ENCODE measurements at regions not wholly inside any gene's neighbourhood (a gene's known extent, or its start where the extent isn't known, plus 50 kb on each side); places are given as distances from the start of the nearest gene placed in this dataset.
"Not testable (repeated sequence)": the region's sequence is repeated elsewhere in the genome, so short reads cannot be mapped to it uniquely, and the experiment has no call there.

DNA sequence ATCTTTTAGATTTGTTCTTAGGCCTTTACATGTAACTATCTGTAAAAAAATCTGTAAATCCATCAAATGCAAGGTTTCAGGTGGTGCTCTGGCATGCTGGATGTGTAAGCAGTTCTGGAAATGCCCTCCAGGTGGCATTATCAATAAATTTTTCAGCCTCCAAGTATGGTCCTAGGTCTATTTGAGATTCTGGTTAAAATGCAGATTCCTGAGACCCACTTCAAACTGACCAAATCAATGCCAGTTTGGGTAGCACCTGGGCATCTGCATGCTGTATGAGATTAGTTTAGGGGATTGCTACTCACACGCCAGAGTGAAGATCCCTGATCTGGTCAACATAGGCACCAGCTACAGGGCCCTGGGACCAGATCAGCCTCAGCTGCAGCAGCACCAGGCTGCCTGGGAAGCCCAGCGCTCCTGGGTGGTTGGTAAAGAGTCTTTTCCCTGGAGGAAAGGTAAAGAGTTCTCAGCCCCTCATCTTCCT is 507.3 kb upstream of the CITED2 start:
- Histone ChIP-seq H3K27me3 (ENCODE audit: control insufficient read depth in 1 of 2, insufficient read depth in 2 of 2, low read length in 1 of 2) (no peaks in the 10 kb centered on the region), H3K9me3 (ENCODE audit: control insufficient read depth, low read length) (no peaks in the 10 kb centered on the region), H3K36me3 (ENCODE audit: control insufficient read depth in 1 of 2, insufficient read depth in 2 of 2, low read length in 1 of 2) (no peaks in the 10 kb centered on the region), H3K4me3 (ENCODE audit: low read length in 2 of 2) (no peak overlapping the region), H3K27ac (ENCODE audit: low read depth in 1 of 2, low read length in 2 of 2) (peak overlapping the region in 1 of 2 donors; percentile 66), H3K4me1 (ENCODE audit: control insufficient read depth in 1 of 2, insufficient read depth in 2 of 2, low read length in 2 of 2) (peaks cover 3 to 4% of the 10 kb centered on the region in 2 donors)
- WGBS, 2 donors, result 89 to 90% methylated on average over 2 of the region's 2 CpGs
- intact Hi-C loops (cut with DNase I), result loop anchor here in 1 of 2 donors (10.0 kb wide), 2 partner anchors 103 to 507 kb away; partner anchors contain the start of gene CITED2
- DNase-seq (no peak), ATAC-seq (ENCODE audit: low FRiP score) (peak; percentile 62)

DNA sequence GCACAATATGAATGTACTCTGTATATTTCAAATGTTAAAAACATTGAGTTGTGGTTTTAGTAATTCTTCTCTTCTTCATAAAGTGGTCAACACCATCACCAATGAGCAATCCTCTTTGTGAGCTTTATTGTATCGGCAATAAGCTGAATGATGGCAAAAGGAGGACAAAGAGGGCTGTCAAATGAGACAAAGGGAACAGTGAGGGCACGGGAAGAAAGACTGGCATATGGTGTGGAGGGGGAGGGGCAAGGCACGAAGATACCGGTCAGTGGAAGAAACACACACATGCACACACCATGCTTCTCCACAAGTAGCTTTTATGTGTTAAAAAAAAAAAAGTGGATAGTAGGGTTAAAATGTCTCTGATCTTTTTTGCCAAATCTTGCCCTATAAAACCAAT is 506.8 kb upstream of the CITED2 start:
- 86 to 89% methylated on average over 4 of the region's 4 CpGs for WGBS, 2 donors
- intact Hi-C loops (cut with DNase I), result loop anchor here in 1 of 2 donors (10.0 kb wide), 2 partner anchors 104 to 506 kb away; partner anchors contain the start of gene CITED2
- H3K4me1 ChIP-seq (ENCODE audit: control insufficient read depth in 1 of 2, insufficient read depth in 2 of 2, low read length in 2 of 2), result peaks cover 3 to 4% of the 10 kb centered on the region in 2 donors
- no peak for DNase-seq
- no peaks in the 10 kb centered on the region for H3K9me3 ChIP-seq (ENCODE audit: control insufficient read depth, low read length)
- H3K36me3 ChIP-seq (ENCODE audit: control insufficient read depth in 1 of 2, insufficient read depth in 2 of 2, low read length in 1 of 2), result no peaks in the 10 kb centered on the region
- no peak for ATAC-seq (ENCODE audit: low FRiP score)
- H3K27ac ChIP-seq (ENCODE audit: low read depth in 1 of 2, low read length in 2 of 2), result no peak overlapping the region
- no peaks in the 10 kb centered on the region for H3K27me3 ChIP-seq (ENCODE audit: control insufficient read depth in 1 of 2, insufficient read depth in 2 of 2, low read length in 1 of 2)
- H3K4me3 ChIP-seq (ENCODE audit: low read length in 2 of 2), result no peak overlapping the region

DNA sequence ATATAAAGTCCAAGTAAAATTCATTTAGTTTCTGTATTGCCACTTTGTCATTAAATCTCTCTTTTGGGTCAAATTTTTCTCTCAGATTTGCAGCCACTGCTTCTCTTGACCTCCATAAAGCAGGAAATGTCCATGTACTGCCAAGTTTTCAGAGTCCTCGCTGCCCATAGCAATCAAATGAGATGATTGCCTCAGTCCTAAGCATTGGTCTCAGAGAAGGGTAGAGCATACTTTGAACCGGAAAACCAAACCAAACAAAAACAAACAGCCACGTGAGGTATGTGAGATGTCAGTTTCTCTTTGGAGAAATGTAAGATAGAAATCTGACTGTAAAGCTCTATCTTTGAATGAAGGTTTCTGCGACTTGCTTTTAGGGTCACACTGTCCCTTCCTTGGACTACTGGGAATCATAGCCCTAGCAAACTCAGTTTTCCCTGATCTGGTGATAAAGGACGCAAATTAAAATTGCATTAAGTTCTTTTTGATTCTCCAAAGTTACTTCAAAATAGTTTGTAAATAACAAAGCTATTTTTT is 505.4 kb upstream of the CITED2 start:
- WGBS, 2 donors, result 86% methylated on average over 5 of the region's 5 CpGs
- H3K4me3 ChIP-seq (ENCODE audit: low read length in 2 of 2), result no peak overlapping the region
- DNase-seq, result no peak
- H3K9me3 ChIP-seq (ENCODE audit: control insufficient read depth, low read length), result no peaks in the 10 kb centered on the region
- ATAC-seq (ENCODE audit: low FRiP score), result no peak
- H3K36me3 ChIP-seq (ENCODE audit: control insufficient read depth in 1 of 2, insufficient read depth in 2 of 2, low read length in 1 of 2), result no peaks in the 10 kb centered on the region
- no peaks in the 10 kb centered on the region for H3K27me3 ChIP-seq (ENCODE audit: control insufficient read depth in 1 of 2, insufficient read depth in 2 of 2, low read length in 1 of 2)
- peaks cover 3 to 4% of the 10 kb centered on the region in 2 donors for H3K4me1 ChIP-seq (ENCODE audit: control insufficient read depth in 1 of 2, insufficient read depth in 2 of 2, low read length in 2 of 2)
- intact Hi-C loops (cut with DNase I), result loop anchor here in 1 of 2 donors (10.0 kb wide), 2 partner anchors 105 to 505 kb away; partner anchors contain the start of gene CITED2
- no peak overlapping the region for H3K27ac ChIP-seq (ENCODE audit: low read depth in 1 of 2, low read length in 2 of 2)

DNA sequence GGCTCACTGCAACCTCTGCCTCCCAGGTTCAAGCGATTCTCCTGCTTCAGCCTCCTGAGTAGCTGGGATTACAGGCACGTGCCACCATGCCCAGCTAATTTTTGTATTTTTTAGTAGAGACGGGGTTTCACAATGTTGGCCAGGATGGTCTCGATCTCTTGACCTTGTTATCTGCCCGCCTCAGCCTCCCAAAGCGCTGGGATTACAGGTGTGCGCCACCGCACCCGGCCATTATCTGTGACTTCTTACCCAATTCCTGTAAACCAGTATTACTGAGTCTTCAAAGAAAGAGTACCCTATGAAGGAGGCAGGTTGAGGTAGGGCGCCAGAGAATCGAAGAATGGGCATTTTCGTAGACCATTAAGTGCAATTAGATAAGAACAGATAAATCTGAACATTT is 504.8 kb upstream of the CITED2 start:
- H3K9me3 ChIP-seq (ENCODE audit: control insufficient read depth, low read length); DNase-seq; H3K4me3 ChIP-seq (ENCODE audit: low read length in 2 of 2); H3K4me1 ChIP-seq (ENCODE audit: control insufficient read depth in 1 of 2, insufficient read depth in 2 of 2, low read length in 2 of 2); H3K27me3 ChIP-seq (ENCODE audit: control insufficient read depth in 1 of 2, insufficient read depth in 2 of 2, low read length in 1 of 2); H3K36me3 ChIP-seq (ENCODE audit: control insufficient read depth in 1 of 2, insufficient read depth in 2 of 2, low read length in 1 of 2); H3K27ac ChIP-seq (ENCODE audit: low read depth in 1 of 2, low read length in 2 of 2); ATAC-seq (ENCODE audit: low FRiP score); intact Hi-C loops (cut with DNase I): not testable (repeated sequence)
- WGBS, 2 donors, result 97 to 98% methylated on average over 12 of the region's 12 CpGs

DNA sequence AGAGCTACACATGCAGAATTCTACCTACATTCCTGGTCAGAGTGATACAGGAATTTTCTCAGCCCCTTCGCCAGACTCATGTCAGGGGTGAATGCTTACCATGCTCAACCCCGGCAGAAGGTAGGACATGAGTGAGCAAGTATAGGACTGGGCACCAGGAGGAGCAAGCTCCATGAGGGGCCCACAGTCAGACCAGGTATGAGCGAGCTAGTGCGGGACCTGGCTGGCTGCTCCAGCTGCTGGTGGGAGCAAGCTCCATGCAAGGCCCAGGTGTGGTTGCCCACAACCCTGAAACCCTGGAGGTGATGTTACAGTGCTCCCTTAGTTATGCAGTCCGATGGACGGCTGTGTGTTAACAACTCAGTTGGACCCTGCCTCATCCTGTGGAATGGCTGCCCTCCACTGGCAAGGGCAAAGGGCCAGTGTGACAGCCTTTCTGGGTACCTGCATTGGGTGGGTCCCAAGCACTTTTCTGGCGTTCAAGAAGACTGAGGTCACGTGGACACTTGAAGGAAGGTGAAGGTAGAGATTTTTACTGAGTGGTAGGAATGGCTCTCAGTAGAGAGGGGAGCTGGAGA is 503.5 kb upstream of the CITED2 start:
- no peaks in the 10 kb centered on the region for H3K27me3 ChIP-seq (ENCODE audit: control insufficient read depth in 1 of 2, insufficient read depth in 2 of 2, low read length in 1 of 2)
- no peak for DNase-seq
- no peak overlapping the region for H3K27ac ChIP-seq (ENCODE audit: low read depth in 1 of 2, low read length in 2 of 2)
- peaks cover under 1 to 4% of the 10 kb centered on the region in 2 donors for H3K4me1 ChIP-seq (ENCODE audit: control insufficient read depth in 1 of 2, insufficient read depth in 2 of 2, low read length in 2 of 2)
- intact Hi-C loops (cut with DNase I), result no loop called here
- no peaks in the 10 kb centered on the region for H3K36me3 ChIP-seq (ENCODE audit: control insufficient read depth in 1 of 2, insufficient read depth in 2 of 2, low read length in 1 of 2)
- no peaks in the 10 kb centered on the region for H3K9me3 ChIP-seq (ENCODE audit: control insufficient read depth, low read length)
- peak; percentile 7 for ATAC-seq (ENCODE audit: low FRiP score)
- no peak overlapping the region for H3K4me3 ChIP-seq (ENCODE audit: low read length in 2 of 2)
- WGBS, 2 donors, result 95 to 97% methylated on average over 8 of the region's 8 CpGs

DNA sequence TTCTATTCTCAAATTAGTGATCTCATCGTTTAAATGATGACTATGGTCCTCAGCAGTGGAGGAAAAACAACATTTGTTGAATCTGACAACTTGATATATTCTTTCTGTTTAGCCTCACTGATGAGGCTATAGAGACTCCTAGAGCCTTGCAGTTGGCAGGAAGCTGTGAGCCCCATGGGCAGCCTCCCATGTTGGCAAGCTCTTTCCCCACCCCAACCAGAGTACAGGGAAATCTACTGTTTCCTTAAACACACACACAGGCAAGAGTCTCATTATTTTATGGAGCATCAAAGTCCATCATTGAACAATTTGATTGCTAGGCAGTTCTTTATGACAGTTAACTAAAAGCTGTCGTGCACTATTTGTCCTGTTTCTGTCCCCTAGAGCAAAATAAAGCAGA is 498.2 kb upstream of the CITED2 start:
- H3K9me3 ChIP-seq (ENCODE audit: control insufficient read depth, low read length), result no peaks in the 10 kb centered on the region
- 30 to 32% methylated on average over 2 of the region's 2 CpGs for WGBS, 2 donors
- no peaks in the 10 kb centered on the region for H3K27me3 ChIP-seq (ENCODE audit: control insufficient read depth in 1 of 2, insufficient read depth in 2 of 2, low read length in 1 of 2)
- H3K4me1 ChIP-seq (ENCODE audit: control insufficient read depth in 1 of 2, insufficient read depth in 2 of 2, low read length in 2 of 2), result no peaks in the 10 kb centered on the region
- H3K36me3 ChIP-seq (ENCODE audit: control insufficient read depth in 1 of 2, insufficient read depth in 2 of 2, low read length in 1 of 2), result no peaks in the 10 kb centered on the region
- intact Hi-C loops (cut with DNase I), result no loop called here
- H3K4me3 ChIP-seq (ENCODE audit: low read length in 2 of 2), result no peak overlapping the region
- no peak overlapping the region for H3K27ac ChIP-seq (ENCODE audit: low read depth in 1 of 2, low read length in 2 of 2)
- no peak for ATAC-seq (ENCODE audit: low FRiP score)
- no peak for DNase-seq

DNA sequence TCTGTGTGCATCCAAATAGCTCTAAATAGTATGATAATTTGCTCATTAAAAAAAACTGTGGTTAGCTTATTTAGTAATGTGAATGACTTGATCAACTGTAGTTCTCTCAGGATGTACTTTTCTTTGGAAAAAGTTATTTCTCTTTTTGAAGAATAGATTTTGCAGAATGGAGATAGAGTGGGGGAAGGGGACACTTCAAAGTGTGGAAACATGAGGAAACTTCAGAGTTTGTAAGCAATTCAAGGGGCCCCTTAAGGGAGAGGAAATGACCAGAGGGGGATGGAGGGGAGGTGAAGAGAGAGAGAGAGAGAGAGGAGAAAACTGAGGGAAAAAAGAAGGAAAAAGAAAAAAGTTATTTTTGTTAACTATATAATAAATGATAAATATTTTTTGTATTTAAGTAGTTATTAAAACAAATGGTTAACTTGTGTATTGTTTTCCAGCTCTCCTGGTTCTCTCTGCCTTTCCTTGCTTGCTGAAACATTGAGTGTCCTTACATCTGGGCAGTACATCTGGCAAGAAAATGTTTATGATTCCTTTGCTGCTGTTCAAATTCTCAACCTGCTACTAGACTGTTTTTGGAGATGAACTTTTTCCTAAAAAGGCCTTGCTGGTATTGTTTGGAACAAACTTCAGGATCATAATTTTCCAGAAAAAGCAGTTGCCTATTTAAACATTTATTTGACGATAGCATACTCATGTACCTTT is 497.5 kb upstream of the CITED2 start:
- Histone ChIP-seq H3K4me3 (ENCODE audit: low read length in 2 of 2) (no peak overlapping the region), H3K27me3 (ENCODE audit: control insufficient read depth in 1 of 2, insufficient read depth in 2 of 2, low read length in 1 of 2) (no peaks in the 10 kb centered on the region), H3K36me3 (ENCODE audit: control insufficient read depth in 1 of 2, insufficient read depth in 2 of 2, low read length in 1 of 2) (no peaks in the 10 kb centered on the region), H3K27ac (ENCODE audit: low read depth in 1 of 2, low read length in 2 of 2) (no peak overlapping the region), H3K9me3 (ENCODE audit: control insufficient read depth, low read length) (no peaks in the 10 kb centered on the region), H3K4me1 (ENCODE audit: control insufficient read depth in 1 of 2, insufficient read depth in 2 of 2, low read length in 2 of 2) (no peaks in the 10 kb centered on the region)
- intact Hi-C loops (cut with DNase I), result no loop called here
- no peak for DNase-seq
- 5 to 9% methylated on average over 1 of the region's 1 CpG for WGBS, 2 donors
- no peak for ATAC-seq (ENCODE audit: low FRiP score)

DNA sequence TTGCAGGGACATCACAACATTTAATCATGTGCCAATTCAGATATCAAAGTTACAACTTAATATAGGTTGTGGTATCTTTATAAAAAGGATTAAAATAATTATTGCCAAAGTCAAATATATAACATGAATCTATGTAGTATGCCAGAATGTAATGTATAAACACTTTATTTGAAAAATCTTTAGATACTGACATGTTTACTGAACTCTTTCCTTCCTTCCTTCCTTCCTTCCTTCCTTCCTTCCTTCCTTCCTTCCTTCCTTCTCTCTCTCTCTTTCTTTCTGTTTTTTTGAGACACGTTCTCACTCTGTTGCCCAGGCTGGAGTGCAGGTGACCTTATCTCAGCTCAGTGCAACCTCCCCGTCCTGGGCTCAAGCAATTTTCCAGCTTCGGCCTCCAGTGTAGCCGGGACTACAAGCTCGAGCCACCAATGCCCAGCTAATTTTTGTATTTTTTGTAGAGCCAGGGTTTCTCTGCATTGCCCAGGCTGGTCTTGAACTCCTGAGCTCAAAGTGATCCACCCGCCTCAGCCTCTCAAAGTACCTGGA is 496.8 kb upstream of the CITED2 start:
- Histone ChIP-seq H3K9me3 (ENCODE audit: control insufficient read depth, low read length) (no peaks in the 10 kb centered on the region), H3K27me3 (ENCODE audit: control insufficient read depth in 1 of 2, insufficient read depth in 2 of 2, low read length in 1 of 2) (no peaks in the 10 kb centered on the region), H3K36me3 (ENCODE audit: control insufficient read depth in 1 of 2, insufficient read depth in 2 of 2, low read length in 1 of 2) (no peaks in the 10 kb centered on the region), H3K4me1 (ENCODE audit: control insufficient read depth in 1 of 2, insufficient read depth in 2 of 2, low read length in 2 of 2) (no peaks in the 10 kb centered on the region), H3K27ac (ENCODE audit: low read depth in 1 of 2, low read length in 2 of 2) (no peak overlapping the region), H3K4me3 (ENCODE audit: low read length in 2 of 2) (no peak overlapping the region)
- intact Hi-C loops (cut with DNase I), result no loop called here
- no peak for ATAC-seq (ENCODE audit: low FRiP score)
- 80 to 87% methylated on average over 6 of the region's 6 CpGs for WGBS, 2 donors
- no peak for DNase-seq
